Lower leg skin (tissue), 3 donors: ENCODE measurements at regions not wholly inside any gene's neighbourhood (a gene's known extent, or its start where the extent isn't known, plus 50 kb on each side); places are given as distances from the start of the nearest gene placed in this dataset.

ENCODE experiments used
- CTCF ChIP-seq, 3 donors: fragments of 450-650 bp; IDR thresholded peaks; one replicate each; pipeline ENCODE4 v1.5.1; 2016; ENCODE audit warnings: antibody characterized with exemption in 3 of 3, mild to moderate bottlenecking in 3 of 3, moderate library complexity in 2 of 3
- POLR2A ChIP-seq, 2 donors: fragments of 450-650 bp; IDR thresholded peaks; one replicate each; pipeline ENCODE4 v1.6.1; 2016 to 2017; ENCODE audit warnings: antibody characterized with exemption in 2 of 2, mild to moderate bottlenecking in 1 of 2, moderate library complexity in 1 of 2

GRCh38 chr4:135372131-135372530, 1170.5 kb upstream of the PABPC4L start:
- TF ChIP-seq POLR2A (IDR thresholded peaks at IDR 0.05) (no peak), CTCF (IDR thresholded peaks at IDR 0.05) (no peak)
